Kidney epithelial cell (primary cell): ENCODE measurements at regions not wholly inside any gene's neighbourhood (a gene's known extent, or its start where the extent isn't known, plus 50 kb on each side); places are given as distances from the start of the nearest gene placed in this dataset.
"Not testable (repeated sequence)": the region's sequence is repeated elsewhere in the genome, so short reads cannot be mapped to it uniquely, and the experiment has no call there.

ENCODE experiments used
- DNase-seq: peaks from one replicate; pipeline ENCODE4 v3.0.0-alpha.2; 2010; ENCODE audit warnings: low read depth
- H3K27me3 ChIP-seq: 2 replicates; pipeline ENCODE4 v1.6.0; 2011; ENCODE audit warnings: low read length; ENCODE audit not compliant: control insufficient read depth, insufficient read depth
- H3K36me3 ChIP-seq: 2 replicates; pipeline ENCODE4 v1.5.1; 2011; ENCODE audit warnings: low read length; ENCODE audit not compliant: control insufficient read depth, insufficient read depth
- H3K4me3 ChIP-seq: 2 replicates; pipeline ENCODE4 v1.5.1; 2011; ENCODE audit warnings: low read depth, mild to moderate bottlenecking, control low read depth, low read length
- TF ChIP-seq, protein P1 (sequence below): IDR thresholded peaks from 2 replicates; pipeline ENCODE4 v1.5.1; 2011; ENCODE audit warnings: mild to moderate bottlenecking, moderate library complexity, low read length, control low read depth, inconsistent platforms; ENCODE audit not compliant: insufficient read depth, poor library complexity, severe bottlenecking

DNA sequence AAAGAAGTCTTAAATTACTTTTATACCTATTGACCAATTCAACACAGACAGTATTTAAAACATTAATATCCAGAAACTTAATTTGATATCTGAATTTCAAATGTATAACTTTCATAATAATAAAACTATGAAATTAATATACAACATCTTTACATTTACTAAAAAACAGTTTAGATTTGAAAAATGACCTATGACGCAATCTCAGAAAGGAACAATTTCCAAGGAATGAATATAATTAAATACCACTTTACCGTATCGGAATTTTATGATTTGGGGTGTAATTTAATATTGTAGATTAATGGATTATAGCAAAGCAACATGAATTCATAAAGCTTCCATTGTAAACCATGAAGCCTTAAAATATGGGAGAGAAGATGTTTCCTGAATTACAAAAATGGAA lies 321.5 kb upstream of the TRPM3 start:
- TF ChIP-seq, protein P1, sequence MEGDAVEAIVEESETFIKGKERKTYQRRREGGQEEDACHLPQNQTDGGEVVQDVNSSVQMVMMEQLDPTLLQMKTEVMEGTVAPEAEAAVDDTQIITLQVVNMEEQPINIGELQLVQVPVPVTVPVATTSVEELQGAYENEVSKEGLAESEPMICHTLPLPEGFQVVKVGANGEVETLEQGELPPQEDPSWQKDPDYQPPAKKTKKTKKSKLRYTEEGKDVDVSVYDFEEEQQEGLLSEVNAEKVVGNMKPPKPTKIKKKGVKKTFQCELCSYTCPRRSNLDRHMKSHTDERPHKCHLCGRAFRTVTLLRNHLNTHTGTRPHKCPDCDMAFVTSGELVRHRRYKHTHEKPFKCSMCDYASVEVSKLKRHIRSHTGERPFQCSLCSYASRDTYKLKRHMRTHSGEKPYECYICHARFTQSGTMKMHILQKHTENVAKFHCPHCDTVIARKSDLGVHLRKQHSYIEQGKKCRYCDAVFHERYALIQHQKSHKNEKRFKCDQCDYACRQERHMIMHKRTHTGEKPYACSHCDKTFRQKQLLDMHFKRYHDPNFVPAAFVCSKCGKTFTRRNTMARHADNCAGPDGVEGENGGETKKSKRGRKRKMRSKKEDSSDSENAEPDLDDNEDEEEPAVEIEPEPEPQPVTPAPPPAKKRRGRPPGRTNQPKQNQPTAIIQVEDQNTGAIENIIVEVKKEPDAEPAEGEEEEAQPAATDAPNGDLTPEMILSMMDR = no peak
- Histone ChIP-seq H3K36me3 (no peaks in the 10 kb centered on the region), H3K27me3 (peaks cover 18% of the 10 kb centered on the region), H3K4me3 (no peak overlapping the region)
- no peak for DNase-seq

DNA sequence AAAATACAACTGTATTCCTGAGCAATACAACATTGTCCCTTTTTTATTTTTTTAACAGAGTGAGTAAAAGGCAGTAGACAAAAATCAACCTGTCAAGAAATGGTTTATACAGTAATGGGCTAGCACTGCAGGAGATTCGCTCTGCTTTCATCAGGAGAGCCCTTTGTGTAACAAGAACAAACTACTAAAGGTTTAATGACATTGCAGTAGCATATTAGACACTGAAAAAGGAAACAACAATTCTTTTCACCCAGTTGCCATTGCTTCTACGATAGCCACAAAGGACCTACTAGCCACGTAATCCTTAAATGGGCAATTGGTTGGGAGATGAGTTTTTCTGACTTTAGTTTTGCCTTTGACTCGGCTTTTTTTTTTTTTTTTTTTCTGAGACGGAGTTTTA lies 319.8 kb upstream of the TRPM3 start:
- TF ChIP-seq, protein P1 = no peak
- no peak for DNase-seq
- Histone ChIP-seq H3K4me3 (no peak overlapping the region), H3K36me3 (no peaks in the 10 kb centered on the region), H3K27me3 (peaks cover 4% of the 10 kb centered on the region)

GRCh38 chr9:71431931-71432330 lies 310.5 kb upstream of the TRPM3 start:
- Histone ChIP-seq H3K36me3 (no peaks in the 10 kb centered on the region), H3K27me3 (no peaks in the 10 kb centered on the region), H3K4me3 (no peak overlapping the region)
- DNase-seq = no peak
- TF ChIP-seq, protein P1 = no peak

- H3K4me3 ChIP-seq, H3K27me3 ChIP-seq, H3K36me3 ChIP-seq, DNase-seq: not testable (repeated sequence)
Observed at GRCh38 chr9:71407341-71407740, 285.9 kb upstream of the TRPM3 start.

DNA sequence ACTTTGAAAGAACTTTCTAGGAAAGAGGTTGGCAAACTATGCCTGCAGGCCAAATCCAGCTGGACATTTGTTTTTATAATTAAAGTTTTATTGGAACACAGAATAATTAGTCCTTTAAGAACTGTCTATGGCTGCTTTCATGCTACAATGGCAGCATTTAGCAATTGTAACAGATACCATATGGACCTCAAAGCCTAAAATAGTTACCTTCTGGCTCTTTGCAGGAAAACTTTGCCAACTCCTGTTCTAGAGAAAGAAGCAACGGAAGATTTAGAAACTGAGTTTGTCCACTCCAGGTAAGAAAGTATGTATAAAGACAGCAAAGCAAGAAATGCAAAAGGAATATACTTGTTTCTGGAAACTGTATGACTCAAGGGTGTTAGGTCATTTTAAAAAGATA lies 281.7 kb upstream of the TRPM3 start:
- TF ChIP-seq, protein P1 = no peak
- H3K27me3 ChIP-seq = no peaks in the 10 kb centered on the region
- no peak for DNase-seq
- H3K4me3 ChIP-seq = no peak overlapping the region
- H3K36me3 ChIP-seq = no peaks in the 10 kb centered on the region

GRCh38 chr9:71393005-71393404 lies 271.6 kb upstream of the TRPM3 start:
- TF ChIP-seq, protein P1 = no peak
- H3K4me3 ChIP-seq = no peak overlapping the region
- no peaks in the 10 kb centered on the region for H3K27me3 ChIP-seq
- no peaks in the 10 kb centered on the region for H3K36me3 ChIP-seq
- no peak for DNase-seq

DNA sequence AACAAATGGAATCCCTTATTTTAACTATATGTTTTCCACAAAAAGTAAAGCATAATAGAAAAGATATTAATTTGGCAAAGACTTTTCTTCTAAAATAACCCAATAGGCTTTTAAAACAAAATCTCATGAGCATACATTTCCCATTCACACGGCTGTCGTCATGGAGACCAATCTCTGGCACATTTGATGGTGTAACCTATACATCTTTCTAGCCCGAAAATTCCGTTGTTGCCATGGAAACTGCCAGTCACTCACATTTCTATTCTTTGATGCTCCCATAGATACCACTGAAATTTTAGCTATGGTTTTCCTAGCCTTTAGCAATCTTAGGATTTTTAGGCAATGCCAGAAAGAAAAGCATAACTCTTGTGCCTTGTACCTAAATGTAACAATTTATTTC lies 262.9 kb upstream of the TRPM3 start:
- Histone ChIP-seq H3K36me3 (no peaks in the 10 kb centered on the region), H3K27me3 (no peaks in the 10 kb centered on the region), H3K4me3 (no peak overlapping the region)
- DNase-seq = no peak
- TF ChIP-seq, protein P1 = no peak
